ENCODE measurements at regions not wholly inside any gene's neighbourhood (a gene's known extent, or its start where the extent isn't known, plus 50 kb on each side); places are given as distances from the start of the nearest gene placed in this dataset.
"Not testable (repeated sequence)": the region's sequence is repeated elsewhere in the genome, so short reads cannot be mapped to it uniquely, and the experiment has no call there.

DNA sequence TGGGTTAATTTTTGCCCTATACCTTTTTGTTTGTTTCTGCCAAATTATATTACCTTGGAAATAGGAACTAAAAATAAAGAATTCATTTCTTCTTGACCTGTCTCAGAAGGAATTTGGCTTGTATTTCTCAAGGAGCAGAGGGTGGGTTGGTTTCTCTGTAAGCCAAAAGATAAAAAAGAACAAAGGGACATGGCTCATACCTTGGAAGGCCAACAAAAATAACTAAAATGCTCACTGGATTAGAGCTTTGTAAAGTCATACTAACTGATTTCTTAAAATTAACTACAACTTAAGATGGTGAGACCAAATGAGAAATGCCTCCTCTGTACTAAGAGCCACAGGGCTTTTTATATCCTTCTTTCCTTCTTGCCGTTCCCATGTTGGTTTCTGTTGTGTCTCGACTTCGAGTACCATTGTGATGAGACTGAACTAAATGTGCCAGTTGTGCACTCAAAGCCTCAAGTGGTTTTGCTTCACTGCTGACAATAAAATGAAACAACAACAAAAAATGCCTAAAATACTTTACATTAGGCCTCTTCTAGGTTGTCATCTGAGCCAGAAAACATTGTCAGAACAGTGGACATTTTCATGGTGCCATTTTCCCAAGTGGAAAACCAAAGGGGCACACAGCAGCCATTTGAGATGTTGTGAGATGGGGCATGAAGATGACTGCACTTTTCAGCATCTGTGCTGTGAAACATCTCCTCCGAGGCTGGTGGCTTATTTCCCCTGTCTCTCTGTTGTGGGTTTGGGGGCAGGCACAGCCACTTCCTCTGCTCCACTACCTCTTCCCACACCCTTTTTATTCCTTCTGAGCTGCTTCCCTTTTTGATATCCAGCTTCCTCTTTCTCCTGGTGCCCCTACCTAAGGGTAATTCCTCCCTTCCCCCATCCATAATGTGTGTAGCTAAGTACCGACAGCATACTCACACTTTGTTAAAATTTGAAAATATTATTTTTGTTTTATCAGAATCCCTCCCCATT, 51.8 kb upstream of the AGR3 start:
- DNase-seq: no peak

DNA sequence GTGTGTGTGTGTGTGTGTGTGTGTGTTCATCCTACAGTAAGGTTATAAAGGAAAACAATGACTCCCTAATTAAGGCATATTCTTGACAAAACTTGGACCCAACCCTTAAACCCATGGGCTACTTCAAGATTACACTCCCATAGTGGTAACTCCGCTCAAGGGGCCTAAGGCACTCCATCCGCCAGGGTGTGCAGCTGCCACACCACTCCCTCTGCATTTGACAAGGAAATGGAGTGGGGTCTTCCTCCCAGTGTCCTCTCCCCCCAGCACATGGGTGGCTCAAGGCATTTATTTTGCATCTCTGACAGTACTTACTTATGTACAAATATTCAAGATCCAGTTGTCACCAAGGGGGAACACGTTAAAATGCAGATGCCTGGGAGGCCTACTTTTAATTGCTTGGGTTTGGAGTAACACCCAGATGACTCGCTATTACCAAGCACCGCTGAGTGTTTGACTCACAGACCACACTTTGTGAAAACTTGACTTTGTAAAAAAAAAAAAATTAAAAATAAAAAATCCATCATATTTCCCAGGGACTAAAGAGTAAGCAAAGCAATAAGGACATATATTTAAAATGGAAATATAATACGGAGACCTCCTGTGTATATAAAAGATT, 53.0 kb upstream of the AGR3 start:
- no peak for DNase-seq

DNA sequence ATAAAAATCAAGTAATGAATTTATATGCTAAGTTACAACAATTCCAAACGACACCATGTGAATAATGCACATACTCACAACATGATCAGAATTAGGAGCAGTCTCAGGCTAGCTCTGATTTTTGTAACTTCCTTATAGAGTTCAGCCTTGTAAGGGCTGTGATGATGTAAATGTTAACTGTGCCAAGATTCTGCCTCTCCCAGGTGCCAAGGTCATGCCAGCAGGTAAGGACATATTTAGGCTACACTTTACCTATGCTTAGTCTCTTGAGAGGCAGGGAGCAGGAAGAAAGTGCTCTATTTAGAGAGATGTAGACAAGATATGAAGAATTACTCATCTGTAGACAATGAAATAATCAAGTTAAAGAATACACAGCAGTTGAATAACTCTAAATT, 53.6 kb upstream of the AGR3 start:
- DNase-seq: no peak

DNA sequence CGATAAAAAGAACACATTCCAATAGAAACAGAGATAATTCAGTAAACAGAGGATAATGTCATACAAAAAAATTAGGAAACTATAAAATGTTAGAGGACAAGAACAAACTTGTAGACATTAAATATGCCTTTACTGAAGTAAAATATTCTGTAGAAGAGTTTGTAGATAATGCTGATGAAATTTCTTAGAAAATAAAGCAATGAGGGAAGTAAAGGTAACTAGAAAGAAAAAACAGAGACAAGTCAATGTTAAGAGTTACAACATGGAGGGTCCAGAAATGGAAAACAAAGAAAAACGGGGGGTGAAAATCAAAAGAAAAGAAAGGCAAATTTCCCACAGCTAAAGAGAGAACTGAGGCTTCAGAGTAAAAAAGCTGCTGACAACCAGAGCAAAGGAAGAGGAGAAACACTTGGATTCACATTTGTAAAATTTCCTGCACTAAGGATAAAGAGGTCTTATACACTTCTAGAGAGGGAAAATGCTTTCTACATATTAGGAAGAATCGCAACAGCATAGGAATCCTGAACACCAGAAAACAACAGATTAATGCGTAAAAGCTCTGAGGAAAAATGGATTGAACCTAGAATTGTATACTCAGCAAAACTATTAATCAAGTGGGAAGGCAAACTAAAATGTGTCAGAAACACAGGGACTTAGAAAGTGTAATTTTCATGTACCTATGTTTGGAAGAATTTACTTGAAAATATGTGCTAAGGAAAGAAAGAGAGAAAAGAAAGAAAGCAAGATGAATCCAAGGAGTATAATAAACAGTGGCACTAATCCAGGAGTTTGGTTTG, 55.0 kb upstream of the AGR3 start:
- no peak for DNase-seq

DNA sequence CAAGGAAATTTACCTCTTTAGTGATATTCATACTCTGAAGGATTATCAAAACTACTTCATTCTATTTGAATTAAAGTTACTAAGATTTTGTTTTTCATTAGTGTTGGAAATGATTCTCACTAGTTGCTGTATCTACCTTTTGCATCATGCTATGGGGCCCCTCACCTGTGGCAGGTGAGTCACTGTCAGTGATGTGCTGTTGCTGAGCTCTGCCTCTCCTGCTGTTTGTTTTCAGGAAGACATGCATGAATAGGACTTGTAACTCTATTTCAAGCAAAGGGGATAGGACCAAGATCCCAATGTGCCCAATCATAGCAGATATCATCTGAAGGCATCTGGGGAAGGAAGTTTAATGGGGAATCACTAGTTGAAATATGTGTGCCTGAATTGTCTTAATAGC, 57.4 kb upstream of the AGR3 start:
- no peak for DNase-seq

DNA sequence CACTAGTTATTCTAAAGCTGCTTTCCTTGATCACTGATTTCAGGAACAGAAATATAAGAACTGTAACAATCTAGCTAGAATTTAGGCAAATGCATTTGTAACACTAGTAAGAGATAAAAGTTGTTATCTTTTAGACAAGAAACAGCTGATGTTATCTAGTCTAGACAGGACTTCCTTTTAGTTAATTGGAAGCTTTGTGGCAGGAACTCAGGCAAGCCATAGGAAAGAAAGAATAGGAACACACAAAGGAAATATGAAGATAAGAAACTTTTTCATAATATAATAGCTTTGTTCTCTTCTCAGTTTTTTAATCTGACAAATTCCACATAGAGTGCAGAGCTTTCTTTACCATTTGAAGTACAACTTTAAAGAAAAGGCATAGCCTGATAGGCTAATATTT, 59.0 kb upstream of the AGR3 start:
- DNase-seq: no peak

DNA sequence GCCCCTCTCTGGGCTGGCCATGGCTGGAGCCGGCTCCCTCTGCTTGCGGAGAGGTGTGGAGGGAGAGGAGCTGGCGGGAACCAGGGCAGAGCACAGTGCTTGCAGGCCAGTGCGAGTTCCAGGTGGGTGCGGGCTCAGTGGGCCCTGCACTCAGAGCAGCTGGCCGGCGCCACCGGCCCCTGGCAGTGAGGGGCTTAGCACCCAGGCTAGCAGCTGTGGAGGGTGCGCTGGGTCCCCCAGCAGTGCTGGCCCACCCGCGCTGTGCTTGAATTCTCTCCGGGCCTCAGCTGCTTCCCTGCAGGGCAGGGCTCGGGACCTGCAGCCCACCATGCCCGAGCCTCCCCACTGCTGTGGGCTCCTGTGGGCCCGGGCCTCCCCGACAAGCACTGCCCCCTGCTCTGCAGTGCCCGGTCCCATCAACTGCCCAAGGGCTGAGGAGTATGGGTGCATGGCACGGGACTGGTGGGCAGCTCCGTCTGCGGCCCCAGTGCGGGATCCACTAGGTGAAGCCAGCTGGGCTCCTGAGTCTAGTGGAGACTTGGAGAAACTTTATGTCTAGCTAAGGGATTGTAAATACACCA, 61.2 kb upstream of the AGR3 start:
- DNase-seq: no peak

DNA sequence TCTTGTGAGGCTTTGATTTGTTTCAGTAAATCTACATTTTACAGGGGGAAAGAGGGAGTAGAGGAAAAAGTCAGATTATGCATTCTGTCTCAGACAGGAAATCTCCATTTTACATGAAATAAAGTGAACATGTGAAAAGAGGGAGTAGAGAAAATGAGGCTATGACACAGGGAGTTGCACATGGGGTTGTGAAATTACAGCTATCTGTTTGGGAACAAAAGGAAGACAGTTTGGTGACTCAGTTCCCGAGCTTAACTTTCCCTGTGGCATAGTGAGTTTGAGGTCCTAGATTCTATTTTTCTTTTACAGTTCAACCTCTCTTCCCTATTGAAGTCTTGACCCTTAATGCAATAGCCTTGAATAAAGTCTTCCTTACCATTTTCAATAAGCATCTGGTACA, 63.2 kb upstream of the AGR3 start:
- DNase-seq: no peak

DNA sequence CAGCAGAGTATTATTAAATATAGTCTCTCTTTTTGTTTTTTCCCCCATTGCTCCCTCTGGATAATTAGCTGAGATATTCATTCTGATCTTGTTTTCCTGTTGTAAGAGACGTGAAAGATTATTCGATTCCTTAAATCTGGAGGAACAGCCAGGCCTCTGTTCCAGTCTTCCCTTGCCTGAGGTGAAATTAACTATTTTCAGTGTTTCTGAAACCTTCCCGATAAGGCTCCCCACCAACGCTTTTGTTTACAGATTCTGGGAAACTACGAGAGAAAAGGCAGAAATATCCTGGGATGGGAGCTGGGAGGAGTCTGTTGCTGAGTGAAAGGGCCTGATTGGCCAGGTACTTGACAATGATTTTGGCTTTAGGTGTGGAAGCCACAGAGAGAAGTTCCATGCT, 63.6 kb upstream of the AGR3 start:
- DNase-seq: no peak

DNA sequence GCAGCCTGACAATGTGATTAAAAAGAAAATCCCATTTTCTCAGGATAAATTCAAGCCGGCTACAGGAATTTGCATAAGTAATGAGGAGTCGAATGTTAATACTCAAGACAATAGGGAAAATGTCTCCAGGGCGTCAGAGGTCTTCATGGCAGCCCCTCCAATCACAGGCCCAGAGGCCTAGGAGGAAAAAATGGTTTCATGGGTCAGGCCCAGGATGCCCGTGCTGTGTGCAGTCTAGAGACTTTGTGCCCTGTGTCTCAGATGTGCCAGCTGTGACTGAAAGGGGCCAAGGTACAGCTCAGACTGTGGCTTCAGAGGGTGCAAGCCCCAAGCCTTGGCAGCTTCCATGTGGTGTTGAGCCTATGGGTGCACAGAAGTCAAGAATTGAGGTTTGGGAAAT, 66.3 kb upstream of the AGR3 start:
- DNase-seq: not testable (repeated sequence)

DNA sequence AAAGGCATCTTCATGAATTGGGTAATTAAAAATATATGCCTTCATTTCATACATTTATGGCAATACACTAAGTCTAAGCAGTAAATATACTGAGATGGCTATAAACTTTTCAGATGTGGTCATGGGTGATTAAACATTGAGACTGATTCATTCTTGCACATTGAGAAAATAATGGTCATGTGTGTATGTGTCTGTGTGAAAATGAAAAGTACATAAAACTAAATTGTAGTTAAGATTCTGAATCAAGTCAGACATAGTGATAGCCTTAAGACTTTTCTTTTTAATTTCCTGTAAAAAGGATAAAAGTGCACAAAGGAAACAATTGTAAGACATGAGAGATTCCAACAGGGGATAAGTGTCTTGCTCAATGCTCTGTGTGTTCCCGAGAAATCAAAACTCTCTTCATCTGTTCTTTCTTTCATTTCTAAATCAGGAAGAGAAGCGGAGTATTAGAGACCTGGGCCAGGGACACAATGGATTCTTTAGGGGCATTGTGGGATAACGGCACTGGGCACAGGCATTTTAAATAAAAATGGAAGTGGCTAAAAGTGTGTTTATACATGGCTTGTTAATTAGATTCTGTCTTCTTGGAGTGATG, 69.8 kb upstream of the AGR3 start:
- no peak for DNase-seq

DNA sequence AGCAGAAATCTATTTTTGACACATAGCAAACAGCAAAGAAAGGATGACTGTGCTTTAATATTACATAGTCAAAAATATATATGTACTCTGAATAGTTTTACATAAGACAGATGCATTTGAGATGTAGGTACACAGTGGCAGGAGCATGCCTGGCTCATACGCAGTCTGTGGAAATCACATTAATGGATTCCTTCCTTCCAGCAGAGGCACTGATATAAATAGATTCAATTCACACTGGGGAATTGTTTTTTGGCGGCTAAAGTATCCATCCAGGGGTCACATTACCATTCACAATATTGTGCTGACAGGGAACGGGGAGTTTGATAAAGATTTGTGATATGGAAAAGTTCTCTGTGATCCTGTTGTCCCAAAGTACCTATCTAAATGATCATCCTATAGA, 72.5 kb upstream of the AGR3 start:
- no peak for DNase-seq

DNA sequence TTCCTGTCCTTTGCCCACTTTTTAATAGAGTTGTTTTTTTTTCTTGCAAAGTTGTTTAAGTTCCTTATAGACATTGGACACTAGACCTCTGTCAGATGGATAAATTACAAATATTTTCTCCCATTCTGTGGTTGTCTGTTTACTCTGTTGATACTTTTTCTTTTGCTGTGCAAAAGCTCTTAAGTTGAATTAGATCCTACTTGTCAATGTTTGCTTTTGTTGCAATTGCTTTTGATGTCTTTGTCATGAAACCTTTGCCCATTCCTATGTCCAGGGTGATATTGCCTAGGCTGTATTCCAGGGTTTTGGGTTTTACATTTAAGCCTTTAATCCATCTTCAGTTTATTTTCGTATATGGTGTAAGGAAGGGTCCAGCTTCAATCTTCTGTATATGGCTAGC, 76.9 kb upstream of the AGR3 start:
- no peak for DNase-seq

DNA sequence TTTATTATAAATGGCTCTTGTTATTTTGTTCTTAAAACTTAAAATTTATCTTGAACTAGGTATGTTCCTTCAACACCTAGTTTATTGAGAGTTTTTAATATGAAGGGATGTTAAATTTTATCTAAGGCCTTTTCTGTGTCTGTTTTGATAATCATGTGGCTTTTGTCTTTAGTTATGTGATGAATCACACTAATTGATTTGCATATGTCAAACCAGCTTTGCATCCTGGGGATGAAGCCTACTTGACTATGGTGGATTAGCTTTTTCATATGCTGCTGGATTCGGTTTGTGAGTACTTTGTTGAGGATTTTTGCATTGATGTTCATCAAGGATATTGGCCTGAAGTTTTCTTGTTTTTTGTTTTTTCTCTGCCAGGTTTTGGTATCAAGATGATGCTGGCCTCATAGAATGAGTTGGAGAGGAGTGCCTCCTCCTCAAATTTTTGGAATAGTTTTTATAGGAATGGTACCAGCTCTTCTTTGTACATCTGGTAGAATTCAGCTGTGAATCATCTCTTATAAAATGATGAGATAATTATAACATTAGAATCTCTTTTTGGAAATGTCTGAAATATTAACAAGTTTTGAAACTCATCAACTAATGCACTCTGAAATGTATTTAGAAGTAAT, 78.7 kb upstream of the AGR3 start:
- no peak for DNase-seq

DNA sequence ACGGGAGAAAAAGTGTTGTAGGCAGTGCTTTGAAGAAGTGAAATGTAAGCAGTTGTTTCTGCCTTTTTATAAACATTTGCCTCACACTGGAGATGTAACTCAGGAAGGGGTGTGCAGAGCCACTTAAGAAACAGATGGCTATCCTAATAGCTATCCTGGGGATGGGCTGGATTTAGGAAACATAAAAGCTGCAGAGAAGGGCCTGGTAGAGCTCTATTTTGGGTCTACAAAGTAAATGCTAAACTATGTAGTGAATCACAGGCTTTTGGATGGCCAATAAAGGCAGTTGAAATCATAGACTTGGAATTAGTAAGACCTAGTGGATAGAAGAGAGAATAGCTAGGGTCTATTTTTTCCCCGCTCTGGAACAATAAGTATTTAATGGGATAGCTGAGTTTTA, 79.9 kb upstream of the AGR3 start:
- DNase-seq: no peak

DNA sequence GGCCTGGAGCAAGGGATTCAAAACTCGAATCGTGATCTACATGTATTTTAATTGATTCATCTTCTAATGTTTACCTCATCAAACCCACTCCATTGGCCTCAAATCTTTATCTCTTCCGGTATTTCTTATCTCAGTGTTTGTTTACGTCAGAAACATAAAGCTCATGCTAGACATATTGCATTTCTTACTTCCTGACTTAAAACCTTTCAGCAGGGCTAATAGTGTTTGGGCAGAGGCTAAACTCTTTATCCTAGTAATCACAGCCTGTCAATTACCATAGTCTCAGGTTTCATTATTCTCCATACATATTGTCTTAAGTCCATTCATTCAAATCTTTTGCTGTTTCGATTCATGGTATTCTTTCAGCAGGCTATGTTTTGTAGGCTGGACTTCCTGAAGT, 81.3 kb upstream of the AGR3 start:
- DNase-seq: no peak

DNA sequence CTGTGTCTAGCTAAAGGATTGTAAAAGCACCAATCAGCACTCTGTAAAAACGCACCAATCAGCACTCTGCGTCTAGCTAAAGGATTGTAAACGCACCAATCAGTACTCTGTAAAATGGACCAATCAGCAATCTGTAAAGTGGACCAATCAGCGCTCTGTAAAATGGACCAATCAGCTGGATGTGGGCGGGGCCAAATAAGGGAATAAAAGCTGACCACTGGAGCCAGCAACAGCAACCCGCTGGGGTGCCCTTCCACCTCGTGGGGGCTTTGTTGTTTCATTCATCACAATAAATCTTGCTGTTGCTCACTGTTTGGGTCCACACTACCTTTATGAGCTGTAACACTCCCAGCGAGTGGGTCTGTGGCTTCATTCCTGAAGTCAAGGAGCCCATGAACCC, 83.9 kb upstream of the AGR3 start:
- not testable (repeated sequence) for DNase-seq

DNA sequence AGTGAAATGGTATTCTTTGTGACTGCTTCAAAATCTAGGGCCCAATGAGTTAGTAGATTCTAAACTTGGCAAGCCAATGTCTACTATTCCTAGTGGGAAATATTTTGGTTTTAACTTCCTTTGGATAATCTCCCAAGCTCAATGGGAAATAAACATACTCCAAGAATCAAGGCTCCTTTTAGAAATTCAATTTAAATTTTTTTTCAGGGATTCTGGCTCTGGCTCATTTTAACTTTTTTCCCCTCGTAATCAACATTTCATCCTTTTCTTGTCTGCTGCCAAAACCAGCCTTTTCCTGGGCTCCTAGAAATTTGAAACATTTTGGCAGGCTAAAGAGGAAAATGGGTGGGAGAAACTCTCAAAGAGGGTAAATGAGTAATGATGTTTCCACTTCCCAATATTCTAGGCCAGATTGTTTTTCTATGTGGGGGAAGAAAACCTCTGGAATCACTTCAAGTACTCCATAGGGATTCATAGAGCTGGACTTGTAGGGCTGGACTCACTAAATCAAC, 85.6 kb upstream of the AGR3 start:
- no peak for DNase-seq

DNA sequence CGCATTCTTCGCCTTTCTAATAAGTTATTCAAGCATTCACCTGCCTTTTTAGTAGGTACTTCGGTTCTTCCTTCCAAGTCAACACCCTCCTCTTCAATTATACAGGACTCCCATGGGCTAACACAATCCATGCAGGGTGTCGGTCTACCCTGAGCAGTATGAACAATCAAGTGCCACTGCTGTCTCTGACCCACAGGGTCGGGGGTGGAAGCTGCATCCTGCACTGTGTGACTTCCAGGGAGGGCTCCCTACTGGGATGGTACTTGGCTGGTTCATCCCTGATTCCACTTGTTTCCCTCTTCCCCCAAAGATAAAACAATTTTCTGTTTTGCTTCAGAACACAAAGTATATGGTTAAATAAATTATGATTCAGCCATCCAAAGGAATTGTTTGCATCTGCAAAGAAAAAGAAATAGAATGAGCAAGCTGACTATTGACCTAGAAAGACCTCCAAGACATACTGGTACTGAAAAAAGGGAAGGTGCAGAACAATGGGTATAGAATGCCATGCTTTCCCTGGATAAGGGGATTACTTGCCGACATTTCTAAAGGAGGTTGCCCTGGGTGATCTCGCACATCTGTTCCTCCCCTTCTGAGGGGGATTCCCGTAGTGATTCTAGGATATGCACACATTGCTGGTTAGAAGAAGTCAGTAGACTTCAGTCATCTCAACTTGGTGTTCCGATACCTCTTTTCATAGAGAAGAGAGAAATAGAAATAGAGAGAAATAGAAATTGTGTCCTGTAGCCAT, 89.1 kb upstream of the AGR3 start:
- DNase-seq: no peak

DNA sequence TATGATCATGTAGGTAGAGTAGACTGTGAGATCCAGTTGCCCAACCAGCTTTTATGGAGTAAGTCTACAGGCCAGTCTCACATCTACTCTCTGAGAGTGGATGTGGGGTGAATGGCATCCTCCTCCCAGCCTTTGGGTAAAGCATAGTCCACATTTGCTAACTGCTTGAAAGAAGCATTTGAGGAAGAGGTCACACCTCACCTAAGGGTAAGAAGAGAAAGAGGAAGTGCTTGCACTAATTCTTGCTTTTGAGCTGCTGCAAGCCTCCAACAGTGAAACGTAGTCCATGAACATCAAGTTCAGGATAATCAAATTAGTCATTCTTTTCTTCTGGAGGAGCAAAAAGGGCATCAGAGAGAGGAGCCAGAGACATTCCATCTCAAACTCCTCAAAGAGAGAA, 93.9 kb upstream of the AGR3 start:
- DNase-seq: no peak

Data from activated T-cell treated with anti-CD3 and anti-CD28 coated beads, Interleukin-2, amount 50 U/mL, for 1 hour (primary cell).